ENCODE measurements at regions not wholly inside any gene's neighbourhood (a gene's known extent, or its start where the extent isn't known, plus 50 kb on each side); places are given as distances from the start of the nearest gene placed in this dataset.

- DNase-seq (ENCODE audit: low read depth, low spot score): no peak
These were observed 506.2 kb downstream of the FGF9 start for GRCh38 chr13:22176968-22177520.

DNA sequence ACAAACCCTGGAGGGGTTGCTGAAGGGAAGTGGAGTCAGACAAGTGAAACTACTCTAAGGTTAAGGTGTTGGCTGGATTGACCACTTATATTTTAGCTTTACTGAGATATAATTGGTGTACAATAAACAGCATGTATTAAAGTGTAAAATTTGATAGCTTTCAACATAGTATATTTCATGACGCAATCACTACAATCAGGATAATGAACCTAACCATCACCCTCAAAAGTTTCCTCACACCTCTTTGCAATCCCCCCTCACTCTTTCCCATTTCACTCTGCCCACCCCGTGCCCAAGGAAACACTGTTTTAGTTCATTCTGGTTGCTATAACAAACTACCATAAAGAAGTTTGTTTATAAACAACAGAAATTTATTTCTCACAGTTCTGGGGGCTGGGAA lies 508.0 kb downstream of the FGF9 start:
- no peak for DNase-seq (ENCODE audit: low read depth, low spot score)

DNA sequence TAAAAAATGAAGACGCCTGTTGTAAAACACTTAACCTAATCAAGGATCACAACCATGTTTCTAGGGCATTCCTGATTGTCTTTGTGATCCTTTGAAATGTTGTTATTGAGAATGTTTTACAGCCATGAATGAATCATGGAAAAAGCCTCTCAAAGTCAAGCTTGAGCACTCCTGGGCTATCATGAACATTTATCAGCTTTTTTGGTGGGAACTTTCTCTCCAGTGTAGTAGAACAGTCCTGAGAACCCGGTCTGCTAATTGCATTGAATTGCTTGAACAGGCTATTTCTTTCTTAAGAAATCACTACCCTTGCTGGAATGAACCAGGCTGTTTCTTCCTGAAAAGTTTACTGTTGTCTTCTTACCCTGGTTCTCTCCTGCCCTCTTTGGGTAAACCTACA lies 516.5 kb downstream of the FGF9 start:
- no peak for DNase-seq (ENCODE audit: low read depth, low spot score)

DNA sequence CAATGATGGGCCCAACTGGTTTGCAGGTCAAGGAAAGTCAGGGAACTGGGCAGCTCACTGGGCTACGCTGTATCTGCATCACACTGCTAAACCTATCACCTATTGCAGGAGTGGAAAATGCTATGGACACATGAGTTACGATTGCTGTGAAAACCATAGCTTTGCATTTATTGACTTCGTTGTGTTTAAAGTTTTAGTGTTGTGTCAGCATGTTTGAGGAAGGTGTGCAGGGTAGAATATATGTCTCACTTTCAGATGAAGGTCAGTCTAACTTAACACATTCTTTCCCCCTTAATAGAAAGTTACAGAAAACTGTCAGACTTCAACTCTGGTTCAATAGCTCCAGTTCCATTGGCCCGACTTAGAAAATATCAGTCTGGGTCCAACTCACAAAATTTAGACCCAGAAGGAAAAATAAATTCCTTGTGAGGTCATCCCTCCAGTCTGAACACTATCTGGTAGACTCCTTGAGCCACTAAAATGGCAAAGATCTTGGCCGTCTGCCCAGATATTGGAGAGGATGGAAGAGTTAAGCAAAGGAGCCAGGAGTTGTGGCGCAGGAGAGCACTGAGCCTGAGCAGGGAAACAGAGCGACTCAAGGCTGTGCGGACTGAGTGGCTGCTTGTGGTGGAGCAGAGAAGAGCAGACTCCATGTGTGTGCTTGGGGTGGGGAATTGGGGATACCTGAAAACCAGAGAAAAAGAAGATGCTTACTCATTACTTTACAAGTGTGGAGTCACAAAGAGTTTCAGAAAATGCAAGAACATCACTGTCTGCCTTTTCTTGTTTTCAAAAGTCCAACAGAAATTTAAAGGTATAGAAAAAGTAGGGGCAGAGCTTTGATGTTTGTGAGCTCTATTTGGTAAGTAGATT lies 518.5 kb downstream of the FGF9 start:
- no peak for DNase-seq (ENCODE audit: low read depth, low spot score)

- DNase-seq (ENCODE audit: low read depth, low spot score): no peak
These were observed 522.2 kb downstream of the FGF9 start for GRCh38 chr13:22193070-22193469.

DNA sequence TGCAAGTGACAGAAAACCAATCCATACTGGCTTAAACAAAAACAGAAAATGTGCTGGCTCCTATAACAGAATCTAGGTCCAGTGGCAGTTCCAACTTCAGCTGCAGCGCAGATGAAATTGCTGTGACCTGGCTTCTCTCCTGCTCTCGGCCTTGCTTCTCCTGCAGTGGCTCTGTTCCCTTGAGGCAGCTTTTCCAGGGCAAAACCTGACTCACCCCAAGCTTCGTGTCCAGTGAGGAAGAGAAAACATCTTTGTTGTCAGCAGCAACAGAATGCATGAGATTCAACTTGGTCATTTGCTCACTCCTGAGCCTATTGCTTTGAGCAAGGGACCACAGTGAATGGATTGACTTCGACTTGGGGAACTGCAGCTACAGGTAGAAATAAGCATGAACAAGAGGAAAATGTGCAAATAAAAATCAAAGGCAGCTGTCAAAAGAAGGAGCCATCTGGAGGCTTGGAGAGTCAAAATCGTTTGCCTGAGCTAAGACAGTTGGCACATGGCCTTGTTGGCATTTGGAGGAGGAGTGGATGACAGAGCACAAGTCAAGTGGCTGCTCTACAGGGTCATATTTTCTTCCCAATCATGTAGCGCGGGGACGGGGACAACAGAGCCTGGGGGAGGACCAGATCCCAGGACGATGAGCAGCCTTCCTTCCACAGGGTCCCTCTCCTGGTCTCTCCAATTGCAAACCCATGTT lies 523.4 kb downstream of the FGF9 start:
- DNase-seq (ENCODE audit: low read depth, low spot score): no peak

DNA sequence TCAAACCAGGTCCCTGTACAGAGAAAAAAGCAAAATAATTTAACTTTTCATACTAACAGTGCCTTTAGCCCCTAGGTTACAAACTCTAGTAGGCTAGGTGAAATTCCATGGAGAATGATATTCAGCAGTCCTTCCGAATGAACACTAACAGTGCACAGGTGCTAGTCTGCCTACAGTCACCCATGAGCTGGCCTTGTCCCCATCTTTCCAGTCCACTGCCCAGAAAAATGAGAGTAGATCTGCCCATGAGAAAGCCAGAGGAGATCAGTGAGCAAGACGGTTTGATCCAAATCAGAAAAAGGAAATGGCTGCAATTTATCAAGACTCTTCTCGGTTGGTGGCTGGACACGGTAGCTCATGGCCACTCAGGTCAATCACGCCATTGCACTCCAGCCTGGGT lies 524.9 kb downstream of the FGF9 start:
- no peak for DNase-seq (ENCODE audit: low read depth, low spot score)

GRCh38 chr13:22196777-22197176 lies 525.9 kb downstream of the FGF9 start:
- DNase-seq (ENCODE audit: low read depth, low spot score): no peak

GRCh38 chr13:22198001-22198400 lies 527.1 kb downstream of the FGF9 start:
- DNase-seq (ENCODE audit: low read depth, low spot score): no peak

DNA sequence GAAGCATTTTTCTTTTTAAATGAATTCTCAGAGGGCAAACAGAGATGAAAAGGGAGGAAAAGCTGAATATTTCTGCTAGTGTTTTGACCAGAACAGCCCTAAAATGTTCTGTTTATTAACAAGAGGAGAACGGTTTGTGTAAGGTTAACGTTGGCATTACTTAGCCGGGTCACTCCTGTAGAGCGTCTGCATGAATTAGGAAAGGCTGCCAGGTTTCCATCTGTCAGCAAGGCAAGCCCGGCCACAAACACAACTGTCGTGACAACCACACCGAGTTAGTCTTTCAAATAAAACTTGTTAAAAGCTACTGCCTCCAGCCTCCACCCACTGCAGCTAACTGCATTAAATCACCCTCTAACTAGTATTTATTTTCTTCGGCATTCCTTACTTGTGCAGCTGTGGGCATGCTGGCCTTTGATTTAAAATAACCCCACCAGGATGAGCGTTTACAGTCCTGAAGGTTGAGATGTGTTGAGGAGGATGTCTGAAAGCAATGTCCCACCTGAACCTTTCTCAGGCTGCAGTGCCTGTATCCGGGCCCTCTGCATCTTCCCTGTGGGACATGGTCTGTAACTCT lies 527.9 kb downstream of the FGF9 start:
- DNase-seq (ENCODE audit: low read depth, low spot score): no peak

- DNase-seq (ENCODE audit: low read depth, low spot score): no peak
These were observed 529.6 kb downstream of the FGF9 start for GRCh38 chr13:22200440-22200839.

DNA sequence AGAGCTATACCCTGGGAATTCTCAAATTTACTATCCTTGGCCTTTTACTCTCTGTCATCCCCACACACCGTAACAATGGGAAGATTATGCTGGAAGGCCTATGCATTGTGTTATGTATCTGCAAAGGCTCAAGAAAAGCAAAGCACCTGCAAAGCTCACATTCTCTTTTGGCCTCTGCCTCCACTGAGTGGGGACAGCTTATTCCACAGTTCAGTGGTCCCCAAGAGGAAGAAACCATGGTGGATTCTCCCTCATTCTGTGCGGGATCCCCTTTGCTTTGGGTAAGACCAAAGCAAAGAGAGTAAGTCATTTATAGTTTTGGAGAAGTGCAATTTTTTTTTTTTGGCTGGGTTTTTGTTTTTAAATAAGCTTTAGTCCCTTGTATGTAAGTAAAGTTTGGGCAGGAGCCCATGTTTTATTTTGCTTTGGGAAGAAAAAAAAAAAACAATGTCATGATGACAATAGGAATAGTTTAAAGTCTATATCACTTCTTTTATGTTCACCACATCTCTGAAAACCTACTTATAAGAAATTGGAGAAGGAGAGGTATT lies 530.6 kb downstream of the FGF9 start:
- no peak for DNase-seq (ENCODE audit: low read depth, low spot score)

- no peak for DNase-seq (ENCODE audit: low read depth, low spot score)
These were observed 539.5 kb downstream of the FGF9 start for GRCh38 chr13:22210134-22210930.

- DNase-seq (ENCODE audit: low read depth, low spot score): no peak
These were observed 541.0 kb downstream of the FGF9 start for GRCh38 chr13:22211876-22212275.

- DNase-seq (ENCODE audit: low read depth, low spot score): no peak
These were observed 541.7 kb downstream of the FGF9 start for GRCh38 chr13:22212576-22212975.

- DNase-seq (ENCODE audit: low read depth, low spot score): no peak
These were observed 543.3 kb downstream of the FGF9 start for GRCh38 chr13:22214184-22214583.

DNA sequence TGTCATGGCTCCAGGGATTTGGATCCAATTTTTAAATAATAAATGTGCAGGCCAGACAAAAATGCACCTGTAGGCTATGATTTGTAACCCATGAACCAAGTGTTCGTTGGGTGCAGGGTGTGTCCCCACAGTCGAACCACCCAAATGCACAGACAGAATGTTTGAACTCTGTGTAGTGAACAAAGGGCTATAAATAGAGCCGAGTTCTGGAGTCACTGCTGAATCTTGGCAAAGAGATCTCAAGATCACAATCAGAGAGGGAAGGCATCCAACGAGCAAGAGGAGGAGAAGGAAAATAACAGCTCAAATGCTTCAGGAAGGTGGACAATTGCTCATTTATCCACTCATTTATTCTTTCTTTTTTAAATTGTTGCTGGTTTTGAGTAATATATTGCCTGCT lies 547.9 kb downstream of the FGF9 start:
- DNase-seq (ENCODE audit: low read depth, low spot score): no peak

GRCh38 chr13:22219709-22220108 lies 548.8 kb downstream of the FGF9 start:
- DNase-seq (ENCODE audit: low read depth, low spot score): no peak

GRCh38 chr13:22220151-22221135 lies 549.6 kb downstream of the FGF9 start:
- DNase-seq (ENCODE audit: low read depth, low spot score): no peak

DNA sequence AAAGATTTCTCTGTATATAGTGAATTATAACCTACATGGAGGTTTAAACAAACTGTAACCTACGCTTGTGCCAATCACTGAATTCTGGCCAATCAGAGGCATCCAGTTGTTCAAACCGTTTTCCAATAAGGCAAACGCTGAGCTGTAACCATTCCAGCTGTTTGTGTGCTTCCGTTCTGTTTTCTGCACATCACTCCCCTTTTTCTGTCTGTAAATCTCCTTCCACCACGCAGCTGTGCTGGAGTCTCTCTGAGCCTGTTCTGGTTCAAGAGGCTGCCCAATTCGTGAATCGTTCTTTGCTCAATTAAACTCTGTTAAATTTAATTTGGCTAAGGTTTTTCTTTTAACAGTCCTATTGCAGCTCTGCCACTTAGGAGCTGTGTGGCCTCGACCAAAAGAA lies 552.5 kb downstream of the FGF9 start:
- no peak for DNase-seq (ENCODE audit: low read depth, low spot score)
